ENCODE measurements at regions not wholly inside any gene's neighbourhood (a gene's known extent, or its start where the extent isn't known, plus 50 kb on each side); places are given as distances from the start of the nearest gene placed in this dataset.

- no peak overlapping the region for H3K27ac ChIP-seq (ENCODE audit: low read depth, low read length)
- DNase-seq (ENCODE audit: low read depth, low spot score), result no peak
- no peaks in the 10 kb centered on the region for H3K27me3 ChIP-seq (ENCODE audit: control insufficient read depth, insufficient read depth, low read length)
- POLR2A ChIA-PET, result no interaction called here
- no peak overlapping the region for H3K4me3 ChIP-seq (ENCODE audit: low read depth, low read length)
- CTCF ChIA-PET, result no interaction called here
- TF ChIP-seq CTCF (IDR thresholded peaks at IDR 0.05; ENCODE audit: low read depth, low read length), result no peak
- H3K9me3 ChIP-seq (ENCODE audit: control insufficient read depth, insufficient read depth, low read length), result no peaks in the 10 kb centered on the region
Observed at GRCh38 chr19:31572102-31572975, 223.1 kb upstream of the TSHZ3 start.

GRCh38 chr19:31572976-31573298, 223.7 kb upstream of the TSHZ3 start:
- H3K9me3 ChIP-seq (ENCODE audit: control insufficient read depth, insufficient read depth, low read length), result no peaks in the 10 kb centered on the region
- no peak overlapping the region for H3K27ac ChIP-seq (ENCODE audit: low read depth, low read length)
- TF ChIP-seq CTCF (IDR thresholded peaks at IDR 0.05; ENCODE audit: low read depth, low read length), result no peak
- H3K4me3 ChIP-seq (ENCODE audit: low read depth, low read length), result no peak overlapping the region
- ChIA-PET CTCF (no interaction called here), POLR2A (no interaction called here)
- no peaks in the 10 kb centered on the region for H3K27me3 ChIP-seq (ENCODE audit: control insufficient read depth, insufficient read depth, low read length)
- no peak for DNase-seq (ENCODE audit: low read depth, low spot score)

GRCh38 chr19:31574251-31574973, 225.2 kb upstream of the TSHZ3 start:
- Histone ChIP-seq H3K27me3 (ENCODE audit: control insufficient read depth, insufficient read depth, low read length) (peaks cover 3% of the 10 kb centered on the region), H3K9me3 (ENCODE audit: control insufficient read depth, insufficient read depth, low read length) (no peaks in the 10 kb centered on the region), H3K4me3 (ENCODE audit: low read depth, low read length) (no peak overlapping the region), H3K27ac (ENCODE audit: low read depth, low read length) (no peak overlapping the region)
- DNase-seq (ENCODE audit: low read depth, low spot score), result no peak
- CTCF ChIA-PET, result no interaction called here
- TF ChIP-seq CTCF (IDR thresholded peaks at IDR 0.05; ENCODE audit: low read depth, low read length), result no peak
- POLR2A ChIA-PET, result no interaction called here

GRCh38 chr19:31575846-31576335, 226.7 kb upstream of the TSHZ3 start:
- Histone ChIP-seq H3K9me3 (ENCODE audit: control insufficient read depth, insufficient read depth, low read length) (no peaks in the 10 kb centered on the region), H3K4me3 (ENCODE audit: low read depth, low read length) (no peak overlapping the region), H3K27me3 (ENCODE audit: control insufficient read depth, insufficient read depth, low read length) (peaks cover 3% of the 10 kb centered on the region), H3K27ac (ENCODE audit: low read depth, low read length) (no peak overlapping the region)
- ChIA-PET CTCF (interaction anchor here (0.6 kb wide), 1 partner anchor 11 kb away, joined by 3 read pairs; no protein-coding TSS in a partner anchor), POLR2A (no interaction called here)
- no peak for DNase-seq (ENCODE audit: low read depth, low spot score)
- TF ChIP-seq CTCF (IDR thresholded peaks at IDR 0.05; ENCODE audit: low read depth, low read length), result no peak

GRCh38 chr19:31578326-31578725, 229.1 kb upstream of the TSHZ3 start:
- Histone ChIP-seq H3K27me3 (ENCODE audit: control insufficient read depth, insufficient read depth, low read length) (peaks cover 3% of the 10 kb centered on the region), H3K9me3 (ENCODE audit: control insufficient read depth, insufficient read depth, low read length) (no peaks in the 10 kb centered on the region), H3K4me3 (ENCODE audit: low read depth, low read length) (no peak overlapping the region), H3K27ac (ENCODE audit: low read depth, low read length) (no peak overlapping the region)
- no peak for DNase-seq (ENCODE audit: low read depth, low spot score)
- ChIA-PET CTCF (no interaction called here), POLR2A (no interaction called here)
- no peak for TF ChIP-seq CTCF (IDR thresholded peaks at IDR 0.05; ENCODE audit: low read depth, low read length)

Data from AG04450 (cell line).